NCI-H2196 (cell line): ENCODE measurements at regions not wholly inside any gene's neighbourhood (a gene's known extent, or its start where the extent isn't known, plus 50 kb on each side); places are given as distances from the start of the nearest gene placed in this dataset.

Source experiments
- DNase-seq: peaks from one replicate; lab custom pipeline; 2025; ENCODE audit not compliant: unreplicated experiment; lab: John Stamatoyannopoulos, UW

- no peak for DNase-seq
These were observed 248.0 kb downstream of the DRD1 start for GRCh38 chr5:175195698-175196656.

GRCh38 chr5:175181331-175181730, 262.7 kb downstream of the DRD1 start:
- DNase-seq: no peak

- DNase-seq: no peak
These were observed 273.1 kb downstream of the DRD1 start for GRCh38 chr5:175170899-175171298.

GRCh38 chr5:175168882-175169507, 275.0 kb downstream of the DRD1 start:
- no peak for DNase-seq

GRCh38 chr5:175166026-175166425, 278.0 kb downstream of the DRD1 start:
- no peak for DNase-seq

GRCh38 chr5:175163586-175164275, 280.3 kb downstream of the DRD1 start:
- DNase-seq: no peak

GRCh38 chr5:175162036-175162435, 281.9 kb downstream of the DRD1 start:
- DNase-seq: no peak

GRCh38 chr5:175159956-175160355, 284.0 kb downstream of the DRD1 start:
- DNase-seq: no peak

GRCh38 chr5:175148636-175149172, 295.3 kb downstream of the DRD1 start:
- DNase-seq: no peak

GRCh38 chr5:175146733-175147132, 297.2 kb downstream of the DRD1 start:
- DNase-seq: no peak

GRCh38 chr5:175141421-175141820, 302.6 kb downstream of the DRD1 start:
- DNase-seq: no peak

GRCh38 chr5:175133185-175133584, 310.8 kb downstream of the DRD1 start:
- DNase-seq: no peak

- DNase-seq: no peak
These were observed 312.6 kb downstream of the DRD1 start for GRCh38 chr5:175131432-175131831.

- no peak for DNase-seq
These were observed 314.4 kb downstream of the DRD1 start for GRCh38 chr5:175129619-175130018.

- no peak for DNase-seq
These were observed 314.9 kb downstream of the DRD1 start for GRCh38 chr5:175129121-175129520.

GRCh38 chr5:175124821-175125220, 319.2 kb downstream of the DRD1 start:
- DNase-seq: no peak

GRCh38 chr5:175124251-175124813, 319.6 kb downstream of the DRD1 start:
- DNase-seq: no peak

GRCh38 chr5:175123542-175123941, 320.4 kb downstream of the DRD1 start:
- DNase-seq: no peak

GRCh38 chr5:175121457-175121856, 322.5 kb downstream of the DRD1 start:
- DNase-seq: no peak

- no peak for DNase-seq
These were observed 323.6 kb downstream of the DRD1 start for GRCh38 chr5:175120412-175120811.

GRCh38 chr5:175118700-175119309, 325.2 kb downstream of the DRD1 start:
- no peak for DNase-seq
